Activated CD4-positive, alpha-beta T cell treated with anti-CD3 and anti-CD28 coated beads, Interleukin-2, amount 10 ng/mL, durations not matched to agents 7 days and 5 days (primary cell): ENCODE measurements at regions not wholly inside any gene's neighbourhood (a gene's known extent, or its start where the extent isn't known, plus 50 kb on each side); places are given as distances from the start of the nearest gene placed in this dataset.
"Not testable (repeated sequence)": the region's sequence is repeated elsewhere in the genome, so short reads cannot be mapped to it uniquely, and the experiment has no call there.

ENCODE experiments used
- CTCF ChIA-PET: fragments of 350-600 bp; sonication (Branson Sonifier 250); formaldehyde crosslinking; loops from one replicate; lab custom pipeline; 2021; ENCODE audit warnings: antibody characterized with exemption; lab: Charles Lee
- POLR2A ChIA-PET: fragments of 350-600 bp; sonication (Branson Sonifier 250); formaldehyde crosslinking; loops from one replicate; lab custom pipeline; 2021; ENCODE audit warnings: antibody characterized with exemption; lab: Charles Lee
- DNase-seq: peaks from one replicate; pipeline ENCODE4 v3.0.0-alpha.2; 2020
- H3K27ac Mint-ChIP-seq: one replicate; pipeline ENCODE4 v1.8.0; 2021; ENCODE audit warnings: mild to moderate bottlenecking, moderate library complexity, mixed read lengths
- H3K27me3 Mint-ChIP-seq: one replicate; pipeline ENCODE4 v1.8.0; 2021; ENCODE audit warnings: mixed read lengths
- H3K36me3 Mint-ChIP-seq: one replicate; pipeline ENCODE4 v1.8.0; 2021; ENCODE audit warnings: low read depth, mixed read lengths
- H3K4me1 Mint-ChIP-seq: one replicate; pipeline ENCODE4 v1.8.0; 2021; ENCODE audit warnings: mixed read lengths
- H3K4me3 Mint-ChIP-seq: one replicate; pipeline ENCODE4 v1.8.0; 2021; ENCODE audit warnings: mild to moderate bottlenecking, moderate library complexity, mixed read lengths
- H3K9me3 Mint-ChIP-seq: one replicate; pipeline ENCODE4 v1.8.0; 2021; ENCODE audit warnings: mixed read lengths

GRCh38 chr9:61817127-61817705 is 627.4 kb downstream of the SPATA31A7 start:
- H3K36me3 Mint-ChIP-seq, DNase-seq, CTCF ChIA-PET, H3K27me3 Mint-ChIP-seq, H3K27ac Mint-ChIP-seq, H3K4me1 Mint-ChIP-seq, POLR2A ChIA-PET, H3K9me3 Mint-ChIP-seq, H3K4me3 Mint-ChIP-seq: not testable (repeated sequence)

GRCh38 chr9:61853624-61854259 is 663.9 kb downstream of the SPATA31A7 start:
- H3K9me3 Mint-ChIP-seq, H3K4me1 Mint-ChIP-seq, POLR2A ChIA-PET, H3K36me3 Mint-ChIP-seq, H3K4me3 Mint-ChIP-seq, H3K27me3 Mint-ChIP-seq, CTCF ChIA-PET, H3K27ac Mint-ChIP-seq: not testable (repeated sequence)
- peak; percentile 87 for DNase-seq

- H3K4me3 Mint-ChIP-seq, H3K27me3 Mint-ChIP-seq, H3K27ac Mint-ChIP-seq, H3K9me3 Mint-ChIP-seq, POLR2A ChIA-PET, CTCF ChIA-PET, H3K36me3 Mint-ChIP-seq, H3K4me1 Mint-ChIP-seq: not testable (repeated sequence)
- peak; percentile 3 for DNase-seq
Measured at GRCh38 chr9:61854260-61854640, 664.4 kb downstream of the SPATA31A7 start.

GRCh38 chr9:61856283-61856682 is 666.4 kb downstream of the SPATA31A7 start:
- H3K4me3 Mint-ChIP-seq, H3K27ac Mint-ChIP-seq, DNase-seq, POLR2A ChIA-PET, H3K9me3 Mint-ChIP-seq, H3K36me3 Mint-ChIP-seq, CTCF ChIA-PET, H3K27me3 Mint-ChIP-seq, H3K4me1 Mint-ChIP-seq: not testable (repeated sequence)

- H3K4me1 Mint-ChIP-seq, CTCF ChIA-PET, H3K9me3 Mint-ChIP-seq, DNase-seq, H3K27ac Mint-ChIP-seq, H3K4me3 Mint-ChIP-seq, H3K36me3 Mint-ChIP-seq, H3K27me3 Mint-ChIP-seq, POLR2A ChIA-PET: not testable (repeated sequence)
Measured at GRCh38 chr9:61856858-61857453, 667.1 kb downstream of the SPATA31A7 start.

- H3K4me3 Mint-ChIP-seq, H3K27ac Mint-ChIP-seq, CTCF ChIA-PET, H3K27me3 Mint-ChIP-seq, H3K4me1 Mint-ChIP-seq, H3K9me3 Mint-ChIP-seq, POLR2A ChIA-PET, H3K36me3 Mint-ChIP-seq, DNase-seq: not testable (repeated sequence)
Measured at GRCh38 chr9:61857709-61858351, 668.0 kb downstream of the SPATA31A7 start.

- H3K27me3 Mint-ChIP-seq, H3K4me3 Mint-ChIP-seq, H3K27ac Mint-ChIP-seq, H3K36me3 Mint-ChIP-seq, H3K4me1 Mint-ChIP-seq, H3K9me3 Mint-ChIP-seq, POLR2A ChIA-PET, CTCF ChIA-PET: not testable (repeated sequence)
- DNase-seq = peak; percentile 18
Measured at GRCh38 chr9:61862431-61862971, 672.7 kb downstream of the SPATA31A7 start.

- CTCF ChIA-PET, H3K36me3 Mint-ChIP-seq, H3K4me1 Mint-ChIP-seq, H3K9me3 Mint-ChIP-seq, POLR2A ChIA-PET, DNase-seq, H3K27me3 Mint-ChIP-seq, H3K4me3 Mint-ChIP-seq, H3K27ac Mint-ChIP-seq: not testable (repeated sequence)
Measured at GRCh38 chr9:61864463-61864862, 674.6 kb downstream of the SPATA31A7 start.

GRCh38 chr9:61868965-61869364 is 679.1 kb downstream of the SPATA31A7 start:
- H3K4me3 Mint-ChIP-seq, H3K4me1 Mint-ChIP-seq, H3K27ac Mint-ChIP-seq, H3K36me3 Mint-ChIP-seq, H3K9me3 Mint-ChIP-seq, CTCF ChIA-PET, POLR2A ChIA-PET, DNase-seq, H3K27me3 Mint-ChIP-seq: not testable (repeated sequence)

- CTCF ChIA-PET, H3K36me3 Mint-ChIP-seq, H3K27ac Mint-ChIP-seq, H3K4me3 Mint-ChIP-seq, H3K9me3 Mint-ChIP-seq, DNase-seq, H3K4me1 Mint-ChIP-seq, H3K27me3 Mint-ChIP-seq, POLR2A ChIA-PET: not testable (repeated sequence)
Measured at GRCh38 chr9:61872329-61872728, 682.5 kb downstream of the SPATA31A7 start.
